IMR-90 (cell line): ENCODE measurements at regions not wholly inside any gene's neighbourhood (a gene's known extent, or its start where the extent isn't known, plus 50 kb on each side); places are given as distances from the start of the nearest gene placed in this dataset.

Experiments
- ATAC-seq: fragments of 200-7000 bp; cut with Tn5 transposase; 2 replicates; pipeline ENCODE4 v1.9.1; 2020; ENCODE audit warnings: low read depth, mild to moderate bottlenecking, moderate library complexity
- BruUV-seq: library from RNA; stranded (reverse); fragments of 400-500 nt; replicated peaks from 2 replicates; lab custom pipeline; 2021; lab: Mats Ljungman, UMichigan
- CTCF ChIA-PET: fragments of 300-600 bp; formaldehyde crosslinking; extraction: SDS; loops from one replicate; lab custom pipeline; 2021; ENCODE audit warnings: antibody characterized with exemption; lab: Yijun Ruan, JAX
- POLR2A ChIA-PET: fragments of 300-600 bp; sonication (Branson Sonifier 250); formaldehyde crosslinking; loops from one replicate; lab custom pipeline; 2022; ENCODE audit warnings: antibody characterized with exemption; ENCODE audit not compliant: unreplicated experiment; lab: Charles Lee
- DNase-seq: peaks from one replicate; pipeline ENCODE4 v3.0.0; 2013
- H2AFZ ChIP-seq: replicated peaks from 2 replicates; pipeline ENCODE3; 2013; ENCODE audit warnings: low read length, mild to moderate bottlenecking; ENCODE audit not compliant: poor library complexity
- H2AK5ac ChIP-seq: 2 replicates; pipeline ENCODE4 v1.6.1; 2013; ENCODE audit warnings: low read depth, low read length, inconsistent platforms
- H2AK9ac ChIP-seq: replicated peaks from 2 replicates; pipeline ENCODE3; 2013; ENCODE audit warnings: mild to moderate bottlenecking, low read depth, low read length, moderate library complexity; ENCODE audit not compliant: poor library complexity
- H2BK120ac ChIP-seq: 2 replicates; pipeline ENCODE4 v1.6.1; 2013; ENCODE audit warnings: low read depth, low read length, inconsistent platforms
- H2BK15ac ChIP-seq: 3 replicates; pipeline ENCODE4 v1.6.1; 2013; ENCODE audit warnings: low read depth, low read length, inconsistent platforms
- H2BK20ac ChIP-seq: 2 replicates; pipeline ENCODE4 v1.6.1; 2013; ENCODE audit warnings: low read depth, mild to moderate bottlenecking, inconsistent platforms, low read length, moderate library complexity
- H2BK5ac ChIP-seq: 2 replicates; pipeline ENCODE4 v1.6.1; 2013; ENCODE audit warnings: mild to moderate bottlenecking, low read depth, low read length, inconsistent platforms; ENCODE audit not compliant: poor library complexity, severe bottlenecking
- H3K14ac ChIP-seq: replicated peaks from 2 replicates; pipeline ENCODE4 v1.6.1; 2013; ENCODE audit warnings: low read depth, low read length, inconsistent platforms
- H3K18ac ChIP-seq: 2 replicates; pipeline ENCODE4 v1.6.1; 2013; ENCODE audit warnings: low read depth, low read length, control low read depth
- H3K23ac ChIP-seq: 2 replicates; pipeline ENCODE4 v1.6.1; 2013; ENCODE audit warnings: low read depth, low read length, inconsistent platforms
- H3K27ac ChIP-seq: 2 replicates; pipeline ENCODE4 v1.5.1; 2013; ENCODE audit warnings: mild to moderate bottlenecking, control low read depth, low read length; ENCODE audit not compliant: insufficient read depth
- H3K27me3 ChIP-seq: 2 replicates; pipeline ENCODE4 v1.6.1; 2013; ENCODE audit warnings: low read length; ENCODE audit not compliant: control insufficient read depth, insufficient read depth
- H3K36me3 ChIP-seq: 2 replicates; pipeline ENCODE4 v1.6.1; 2013; ENCODE audit warnings: low read length, mixed read lengths; ENCODE audit not compliant: control insufficient read depth, insufficient read depth
- H3K4ac ChIP-seq: 2 replicates; pipeline ENCODE4 v1.6.1; 2013; ENCODE audit warnings: low read depth, low read length, inconsistent platforms
- H3K4me1 ChIP-seq: 2 replicates; pipeline ENCODE4 v1.6.1; 2013; ENCODE audit warnings: low read length, mixed read lengths; ENCODE audit not compliant: control insufficient read depth, insufficient read depth
- H3K4me2 ChIP-seq: 2 replicates; pipeline ENCODE4 v1.6.1; 2013; ENCODE audit warnings: low read depth, mild to moderate bottlenecking, control low read depth, low read length, moderate library complexity
- H3K4me3 ChIP-seq: 2 replicates; pipeline ENCODE4 v1.5.1; 2013; ENCODE audit warnings: low read depth, mild to moderate bottlenecking, control low read depth, low read length, moderate library complexity; ENCODE audit not compliant: insufficient read depth
- H3K56ac ChIP-seq: 2 replicates; pipeline ENCODE4 v1.6.1; 2013; ENCODE audit warnings: low read length, inconsistent platforms; ENCODE audit not compliant: insufficient read depth; ENCODE audit errors: extremely low read depth
- H3K79me1 ChIP-seq, 2 experiments: 2 replicates each; pipeline ENCODE4 v1.6.1; 2013; ENCODE audit warnings: low read length in 2 of 2, inconsistent platforms in 1 of 2, low read depth in 1 of 2
- H3K9ac ChIP-seq: 2 replicates; pipeline ENCODE4 v1.6.1; 2013; ENCODE audit warnings: low read depth, low read length, control low read depth
- H3K9me1 ChIP-seq: 2 replicates; pipeline ENCODE4 v1.6.1; 2013; ENCODE audit warnings: low read length, inconsistent platforms; ENCODE audit not compliant: insufficient read depth
- H3K9me3 ChIP-seq: 2 replicates; pipeline ENCODE4 v1.6.1; 2013; ENCODE audit warnings: low read length; ENCODE audit not compliant: control insufficient read depth, insufficient read depth
- H4K20me1 ChIP-seq: 2 replicates; pipeline ENCODE4 v1.6.1; 2013; ENCODE audit warnings: low read length, inconsistent platforms; ENCODE audit not compliant: insufficient read depth
- H4K5ac ChIP-seq: 2 replicates; pipeline ENCODE4 v1.6.1; 2013; ENCODE audit warnings: mild to moderate bottlenecking, low read depth, low read length, control low read depth
- H4K8ac ChIP-seq, 2 experiments: 2 replicates each; pipeline ENCODE4 v1.6.1; 2013; ENCODE audit warnings: low read depth in 2 of 2, low read length in 2 of 2, control low read depth in 1 of 2, inconsistent platforms in 1 of 2
- H4K91ac ChIP-seq: 2 replicates; pipeline ENCODE4 v1.6.1; 2013; ENCODE audit warnings: low read depth, low read length, inconsistent platforms; ENCODE audit not compliant: insufficient read depth
- BHLHE40 ChIP-seq: fragments of 150-350 bp; IDR thresholded peaks from 2 replicates; pipeline ENCODE4 v1.6.1; 2016; ENCODE audit warnings: mild to moderate bottlenecking, low read depth, low read length
- CEBPB ChIP-seq: IDR thresholded peaks from 2 replicates; pipeline ENCODE4 v1.6.1; 2012; ENCODE audit warnings: low read depth, low read length, improper control_type of control experiment
- CHD1 ChIP-seq: IDR thresholded peaks from 2 replicates; pipeline ENCODE4 v1.6.1; 2012; ENCODE audit warnings: low read depth, low read length, improper control_type of control experiment
- FOS ChIP-seq: fragments of 150-350 bp; IDR thresholded peaks from 2 replicates; pipeline ENCODE4 v1.6.1; 2016; ENCODE audit warnings: low read depth, low read length
- MAFK ChIP-seq: IDR thresholded peaks from 2 replicates; pipeline ENCODE4 v1.6.1; 2012; ENCODE audit warnings: low read depth, low read length, improper control_type of control experiment
- MAZ ChIP-seq: IDR thresholded peaks from 2 replicates; pipeline ENCODE4 v1.6.1; 2012; ENCODE audit warnings: low read depth, mild to moderate bottlenecking, low read length, improper control_type of control experiment, moderate library complexity, borderline replicate concordance
- MXI1 ChIP-seq: IDR thresholded peaks from 2 replicates; pipeline ENCODE4 v1.6.1; 2012; ENCODE audit warnings: low read depth, mild to moderate bottlenecking, low read length, moderate library complexity, borderline replicate concordance
- NFE2L2 ChIP-seq: fragments of 150-350 bp; IDR thresholded peaks from 2 replicates; pipeline ENCODE4 v1.6.1; 2016; ENCODE audit warnings: low read depth, mild to moderate bottlenecking, low read length
- POLR2A ChIP-seq: IDR thresholded peaks from 2 replicates; pipeline ENCODE4 v1.6.1; 2012; ENCODE audit warnings: mild to moderate bottlenecking, low read depth, low read length
- RAD21 ChIP-seq: IDR thresholded peaks from 2 replicates; pipeline ENCODE4 v1.6.1; 2012; ENCODE audit warnings: low read length, improper control_type of control experiment
- RCOR1 ChIP-seq: IDR thresholded peaks from 2 replicates; pipeline ENCODE4 v1.6.1; 2012; ENCODE audit warnings: mild to moderate bottlenecking, low read length, improper control_type of control experiment; ENCODE audit not compliant: insufficient replicate concordance
- RFX5 ChIP-seq: IDR thresholded peaks from 2 replicates; pipeline ENCODE4 v1.8.0; 2012; ENCODE audit warnings: low read depth, mild to moderate bottlenecking, low read length, moderate library complexity
- SMC3 ChIP-seq: fragments of 150-350 bp; IDR thresholded peaks from 2 replicates; pipeline ENCODE4 v1.6.1; 2016; ENCODE audit warnings: low read depth, mild to moderate bottlenecking, antibody characterized with exemption, low read length, moderate library complexity
- whole genome bisulfite sequencing, 2 experiments: methylation state at CpG; one replicate each; pipeline versions ENCODE4 v1.1.5 to v1.1.7; 2013; ENCODE audit warnings: missing lambda C conversion rate in 2 of 2; ENCODE audit not compliant: insufficient read length in 1 of 2; ENCODE audit errors: extremely low coverage in 2 of 2; 5-methylcytosine and 5-hydroxymethylcytosine counted together
- dilution Hi-C: fragments of 300-500 bp; cut with HindIII; formaldehyde crosslinking; loops from one replicate; pipeline ENCODE4 v1.14.3; 2018; ENCODE audit warnings: low sequenced_read_pairs; ENCODE audit not compliant: unreplicated experiment
- in situ Hi-C: fragments of 300-500 bp; cut with MboI; formaldehyde crosslinking; loops from 3 replicates; pipeline ENCODE4 v1.14.3; 2019; ENCODE audit warnings: low sequenced_read_pairs, inconsistent platforms, mixed read lengths
- intact Hi-C: fragments of 100-400 bp; cut with micrococcal nuclease; formaldehyde crosslinking; loops from 2 replicates; pipeline ENCODE4 v1.10.0; 2022
- TF ChIP-seq, protein P1 (sequence below): conservative IDR thresholded peaks from 2 replicates; pipeline ENCODE4 v1.5.1; 2012; ENCODE audit warnings: mild to moderate bottlenecking, low read depth, low read length, improper control_type of control experiment
- TF ChIP-seq, protein P2 (sequence below): fragments of 150-350 bp; IDR thresholded peaks from 2 replicates; pipeline ENCODE4 v1.6.1; 2016; ENCODE audit warnings: low read depth, mild to moderate bottlenecking, low read length, moderate library complexity, borderline replicate concordance
- TF ChIP-seq, protein P3 (sequence below): fragments of 150-350 bp; IDR thresholded peaks from 2 replicates; pipeline ENCODE4 v1.6.1; 2017; ENCODE audit warnings: mild to moderate bottlenecking, antibody characterized with exemption, low read length, low read depth

DNA sequence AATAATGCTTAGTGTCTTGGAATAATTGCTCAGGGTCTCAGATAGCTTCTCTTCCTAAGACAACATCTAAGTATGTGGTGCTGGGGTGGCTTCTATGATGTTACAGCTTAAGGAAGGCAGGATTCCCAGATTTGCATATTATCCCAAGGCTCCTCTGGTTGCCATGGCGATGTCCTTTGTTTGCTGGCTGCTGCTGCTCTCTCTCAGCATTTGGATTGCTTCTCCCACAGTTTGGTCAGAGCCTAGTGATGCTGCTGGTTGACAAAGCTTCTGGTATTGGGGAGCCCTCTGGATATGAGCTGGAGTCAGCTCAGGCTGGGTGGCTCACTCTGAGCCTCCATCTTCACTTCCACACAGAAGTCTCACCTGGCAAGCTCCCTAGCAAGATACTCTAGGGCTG, 56.4 kb upstream of the FBXO33 start:
- Histone ChIP-seq H3K23ac (no peak overlapping the region), H2BK20ac (no peak overlapping the region), H2BK120ac (no peak overlapping the region), H3K18ac (no peak overlapping the region), H2AK9ac (no peak overlapping the region), H3K4ac (no peak overlapping the region), H4K5ac (no peak overlapping the region), H2AFZ (no peak overlapping the region), H3K9me1 (no peaks in the 10 kb centered on the region), H4K91ac (no peak overlapping the region), H3K27ac (no peak overlapping the region), H3K27me3 (no peaks in the 10 kb centered on the region), H3K4me3 (no peak overlapping the region), H3K14ac (no peak overlapping the region), H4K8ac (no peak overlapping the region), H3K79me1 (no peaks in the 10 kb centered on the region), H3K4me2 (no peak overlapping the region), H2BK5ac (no peak overlapping the region), H2BK15ac (no peak overlapping the region), H3K4me1 (peaks cover 3% of the 10 kb centered on the region; the same call in 1 of the 2 replicates), H3K36me3 (no peaks in the 10 kb centered on the region), H3K9ac (no peak overlapping the region), H3K56ac (no peak overlapping the region), H4K20me1 (no peaks in the 10 kb centered on the region), H2AK5ac (no peak overlapping the region), H3K9me3 (no peaks in the 10 kb centered on the region)
- ChIA-PET CTCF (interaction anchor here (0.5 kb wide), 1 partner anchor 767 kb away, joined by 3 read pairs; no protein-coding TSS in a partner anchor), POLR2A (no interaction called here)
- no TSS peak for BruUV-seq
- intact Hi-C loops = no loop called here
- no peak for ATAC-seq
- no CpG with 5 or more reads among the region's 1 CpG for WGBS, 2 experiments
- TF ChIP-seq RAD21 (no peak), CHD1 (no peak), MXI1 (no peak), NFE2L2 (no peak), CEBPB (no peak), RCOR1 (no peak), FOS (no peak), MAFK (no peak), BHLHE40 (no peak), MAZ (no peak), SMC3 (no peak), RFX5 (no peak), POLR2A (no peak)
- TF ChIP-seq, protein P1, sequence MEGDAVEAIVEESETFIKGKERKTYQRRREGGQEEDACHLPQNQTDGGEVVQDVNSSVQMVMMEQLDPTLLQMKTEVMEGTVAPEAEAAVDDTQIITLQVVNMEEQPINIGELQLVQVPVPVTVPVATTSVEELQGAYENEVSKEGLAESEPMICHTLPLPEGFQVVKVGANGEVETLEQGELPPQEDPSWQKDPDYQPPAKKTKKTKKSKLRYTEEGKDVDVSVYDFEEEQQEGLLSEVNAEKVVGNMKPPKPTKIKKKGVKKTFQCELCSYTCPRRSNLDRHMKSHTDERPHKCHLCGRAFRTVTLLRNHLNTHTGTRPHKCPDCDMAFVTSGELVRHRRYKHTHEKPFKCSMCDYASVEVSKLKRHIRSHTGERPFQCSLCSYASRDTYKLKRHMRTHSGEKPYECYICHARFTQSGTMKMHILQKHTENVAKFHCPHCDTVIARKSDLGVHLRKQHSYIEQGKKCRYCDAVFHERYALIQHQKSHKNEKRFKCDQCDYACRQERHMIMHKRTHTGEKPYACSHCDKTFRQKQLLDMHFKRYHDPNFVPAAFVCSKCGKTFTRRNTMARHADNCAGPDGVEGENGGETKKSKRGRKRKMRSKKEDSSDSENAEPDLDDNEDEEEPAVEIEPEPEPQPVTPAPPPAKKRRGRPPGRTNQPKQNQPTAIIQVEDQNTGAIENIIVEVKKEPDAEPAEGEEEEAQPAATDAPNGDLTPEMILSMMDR = no peak
- TF ChIP-seq, protein P2, sequence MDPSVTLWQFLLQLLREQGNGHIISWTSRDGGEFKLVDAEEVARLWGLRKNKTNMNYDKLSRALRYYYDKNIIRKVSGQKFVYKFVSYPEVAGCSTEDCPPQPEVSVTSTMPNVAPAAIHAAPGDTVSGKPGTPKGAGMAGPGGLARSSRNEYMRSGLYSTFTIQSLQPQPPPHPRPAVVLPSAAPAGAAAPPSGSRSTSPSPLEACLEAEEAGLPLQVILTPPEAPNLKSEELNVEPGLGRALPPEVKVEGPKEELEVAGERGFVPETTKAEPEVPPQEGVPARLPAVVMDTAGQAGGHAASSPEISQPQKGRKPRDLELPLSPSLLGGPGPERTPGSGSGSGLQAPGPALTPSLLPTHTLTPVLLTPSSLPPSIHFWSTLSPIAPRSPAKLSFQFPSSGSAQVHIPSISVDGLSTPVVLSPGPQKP = no peak
- TF ChIP-seq, protein P3, sequence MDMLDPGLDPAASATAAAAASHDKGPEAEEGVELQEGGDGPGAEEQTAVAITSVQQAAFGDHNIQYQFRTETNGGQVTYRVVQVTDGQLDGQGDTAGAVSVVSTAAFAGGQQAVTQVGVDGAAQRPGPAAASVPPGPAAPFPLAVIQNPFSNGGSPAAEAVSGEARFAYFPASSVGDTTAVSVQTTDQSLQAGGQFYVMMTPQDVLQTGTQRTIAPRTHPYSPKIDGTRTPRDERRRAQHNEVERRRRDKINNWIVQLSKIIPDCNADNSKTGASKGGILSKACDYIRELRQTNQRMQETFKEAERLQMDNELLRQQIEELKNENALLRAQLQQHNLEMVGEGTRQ = no peak
- dilution Hi-C loops = no loop called here
- in situ Hi-C loops = no loop called here
- peak; percentile 12 for DNase-seq
